RWPE1 (cell line): ENCODE measurements at regions not wholly inside any gene's neighbourhood (a gene's known extent, or its start where the extent isn't known, plus 50 kb on each side); places are given as distances from the start of the nearest gene placed in this dataset.
A peak's percentile ranks its signal among the peaks of the same experiment; 100 is the strongest.

ENCODE experiments used
- CTCF ChIA-PET: fragments of 350-600 bp; sonication (Branson Sonifier 250); formaldehyde crosslinking; extraction: SDS; loops from one replicate; lab custom pipeline; 2021; lab: Yijun Ruan, JAX
- POLR2A ChIA-PET: fragments of 400-600 bp; formaldehyde crosslinking; extraction: SDS; loops from one replicate; lab custom pipeline; 2020; ENCODE audit warnings: antibody characterized with exemption; ENCODE audit not compliant: low non-redundant PET; lab: Yijun Ruan, JAX
- DNase-seq: peaks from one replicate; pipeline ENCODE4 v3.0.0; 2012; ENCODE audit warnings: low spot score
- H3K27ac ChIP-seq: fragments of 450-650 bp; 2 replicates; pipeline ENCODE4 v1.5.1; 2017
- CTCF ChIP-seq: fragments of 450-650 bp; conservative IDR thresholded peaks from 2 replicates; pipeline ENCODE4 v1.5.1; 2017; ENCODE audit warnings: low read depth, mild to moderate bottlenecking

- no peak for TF ChIP-seq CTCF
- POLR2A ChIA-PET = interaction anchor here (0.7 kb wide), 1 partner anchor 946 kb away, joined by 3 read pairs; no protein-coding TSS in a partner anchor
- peak overlapping the region; percentile 24; the same call in 1 of the 2 replicates for H3K27ac ChIP-seq
- DNase-seq = no peak
- CTCF ChIA-PET = interaction anchor here (0.5 to 1.9 kb wide), 3 partner anchors 14 to 895 kb away, joined by 4 to 11 read pairs (median 4); partner anchors contain the start of gene COL1A2
Observed at GRCh38 chr7:94300176-94300835, 94.4 kb upstream of the COL1A2 start.

GRCh38 chr7:94301024-94301586, 93.6 kb upstream of the COL1A2 start:
- no peak for TF ChIP-seq CTCF
- H3K27ac ChIP-seq = peak overlapping the region; percentile 73
- ChIA-PET CTCF (interaction anchor here (0.5 to 1.9 kb wide), 2 partner anchors 94 to 895 kb away, joined by 4 to 11 read pairs; partner anchors contain the start of gene COL1A2), POLR2A (no interaction called here)
- peak; percentile 96 for DNase-seq

GRCh38 chr7:94303118-94303517, 91.6 kb upstream of the COL1A2 start:
- TF ChIP-seq CTCF = no peak
- no peak overlapping the region for H3K27ac ChIP-seq
- POLR2A ChIA-PET = no interaction called here
- CTCF ChIA-PET = no interaction called here
- no peak for DNase-seq

GRCh38 chr7:94303695-94304094, 91.0 kb upstream of the COL1A2 start:
- TF ChIP-seq CTCF = no peak
- no peak for DNase-seq
- no peak overlapping the region for H3K27ac ChIP-seq
- CTCF ChIA-PET = no interaction called here
- POLR2A ChIA-PET = no interaction called here

GRCh38 chr7:94304878-94305277, 89.8 kb upstream of the COL1A2 start:
- no peak for DNase-seq
- TF ChIP-seq CTCF = no peak
- CTCF ChIA-PET = no interaction called here
- no peak overlapping the region for H3K27ac ChIP-seq
- POLR2A ChIA-PET = no interaction called here

- TF ChIP-seq CTCF = no peak
- H3K27ac ChIP-seq = no peak overlapping the region
- CTCF ChIA-PET = no interaction called here
- POLR2A ChIA-PET = no interaction called here
- DNase-seq = no peak
Observed at GRCh38 chr7:94305836-94306235, 88.9 kb upstream of the COL1A2 start.
